ENCODE measurements at regions not wholly inside any gene's neighbourhood (a gene's known extent, or its start where the extent isn't known, plus 50 kb on each side); places are given as distances from the start of the nearest gene placed in this dataset.

DNA sequence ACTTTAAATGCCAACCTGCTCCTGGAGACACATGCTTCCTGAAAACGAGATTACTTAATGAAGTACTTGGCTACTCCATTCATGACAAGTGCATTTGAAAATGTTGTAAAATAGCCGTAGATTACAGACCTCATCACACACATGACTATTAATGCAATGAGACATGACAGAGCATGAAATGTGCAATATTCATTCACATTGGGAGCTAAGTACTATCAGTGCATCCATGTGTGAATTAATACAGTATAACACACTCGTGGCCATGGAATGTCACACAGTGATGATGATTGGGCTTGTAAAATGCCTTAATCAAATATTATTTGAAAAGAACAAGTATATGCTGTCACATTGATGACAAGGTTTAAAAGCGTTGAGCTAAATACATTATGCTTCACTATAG, 407.0 kb downstream of the AMY1C start:
- TF ChIP-seq POLR2A (IDR thresholded peaks at IDR 0.05): no peak
- TF ChIP-seq, protein P1, sequence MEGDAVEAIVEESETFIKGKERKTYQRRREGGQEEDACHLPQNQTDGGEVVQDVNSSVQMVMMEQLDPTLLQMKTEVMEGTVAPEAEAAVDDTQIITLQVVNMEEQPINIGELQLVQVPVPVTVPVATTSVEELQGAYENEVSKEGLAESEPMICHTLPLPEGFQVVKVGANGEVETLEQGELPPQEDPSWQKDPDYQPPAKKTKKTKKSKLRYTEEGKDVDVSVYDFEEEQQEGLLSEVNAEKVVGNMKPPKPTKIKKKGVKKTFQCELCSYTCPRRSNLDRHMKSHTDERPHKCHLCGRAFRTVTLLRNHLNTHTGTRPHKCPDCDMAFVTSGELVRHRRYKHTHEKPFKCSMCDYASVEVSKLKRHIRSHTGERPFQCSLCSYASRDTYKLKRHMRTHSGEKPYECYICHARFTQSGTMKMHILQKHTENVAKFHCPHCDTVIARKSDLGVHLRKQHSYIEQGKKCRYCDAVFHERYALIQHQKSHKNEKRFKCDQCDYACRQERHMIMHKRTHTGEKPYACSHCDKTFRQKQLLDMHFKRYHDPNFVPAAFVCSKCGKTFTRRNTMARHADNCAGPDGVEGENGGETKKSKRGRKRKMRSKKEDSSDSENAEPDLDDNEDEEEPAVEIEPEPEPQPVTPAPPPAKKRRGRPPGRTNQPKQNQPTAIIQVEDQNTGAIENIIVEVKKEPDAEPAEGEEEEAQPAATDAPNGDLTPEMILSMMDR (IDR thresholded peaks at IDR 0.05): no peak
- intact Hi-C loops (cut with DNase I; ENCODE audit: low total_unique reads): no loop called here
- Histone ChIP-seq H3K4me3 (no peak overlapping the region), H3K27ac (no peak overlapping the region), H3K4me1 (no peaks in the 10 kb centered on the region), H3K9me3 (no peaks in the 10 kb centered on the region), H3K36me3 (ENCODE audit: low read depth, missing control alignments) (no peaks in the 10 kb centered on the region), H3K27me3 (no peaks in the 10 kb centered on the region)
- 85 to 88% methylated on average over 4 of the region's 4 CpGs for WGBS, 2 donors
- no peak for DNase-seq

DNA sequence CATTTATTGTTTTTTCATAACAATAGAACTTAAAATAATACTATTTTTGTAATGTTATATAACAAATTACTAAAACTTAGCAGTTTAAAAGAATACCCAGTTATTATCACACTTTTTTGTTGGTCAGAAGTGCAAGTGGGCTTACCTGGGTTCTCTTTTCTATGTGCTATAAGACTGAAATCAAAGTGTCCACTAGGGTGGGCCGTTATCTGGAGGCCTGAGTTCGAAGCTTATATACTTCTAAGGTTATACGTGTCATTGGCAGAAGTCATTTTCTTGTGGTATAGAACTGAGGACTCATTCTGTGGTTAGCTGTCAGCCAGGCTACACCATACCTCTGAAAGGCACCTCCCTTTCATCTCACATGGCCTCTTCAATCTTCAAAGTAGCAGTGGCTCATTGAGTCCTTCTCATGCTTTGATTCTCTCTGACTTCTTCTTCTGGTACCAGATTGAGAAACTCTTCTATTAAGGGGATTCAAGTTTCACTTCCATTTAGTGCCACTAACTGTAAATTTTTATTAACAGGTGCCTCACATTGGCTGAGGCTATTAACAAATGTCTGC, 414.3 kb downstream of the AMY1C start:
- no peak overlapping the region for H3K4me3 ChIP-seq
- TF ChIP-seq, protein P1 (IDR thresholded peaks at IDR 0.05): no peak
- no peak for TF ChIP-seq POLR2A (IDR thresholded peaks at IDR 0.05)
- no peaks in the 10 kb centered on the region for H3K27me3 ChIP-seq
- DNase-seq: no peak
- no peaks in the 10 kb centered on the region for H3K36me3 ChIP-seq (ENCODE audit: low read depth, missing control alignments)
- no peaks in the 10 kb centered on the region for H3K9me3 ChIP-seq
- intact Hi-C loops (cut with DNase I; ENCODE audit: low total_unique reads): no loop called here
- no peak overlapping the region for H3K27ac ChIP-seq
- 83 to 86% methylated on average over 3 of the region's 3 CpGs for WGBS, 2 donors
- H3K4me1 ChIP-seq: no peaks in the 10 kb centered on the region

DNA sequence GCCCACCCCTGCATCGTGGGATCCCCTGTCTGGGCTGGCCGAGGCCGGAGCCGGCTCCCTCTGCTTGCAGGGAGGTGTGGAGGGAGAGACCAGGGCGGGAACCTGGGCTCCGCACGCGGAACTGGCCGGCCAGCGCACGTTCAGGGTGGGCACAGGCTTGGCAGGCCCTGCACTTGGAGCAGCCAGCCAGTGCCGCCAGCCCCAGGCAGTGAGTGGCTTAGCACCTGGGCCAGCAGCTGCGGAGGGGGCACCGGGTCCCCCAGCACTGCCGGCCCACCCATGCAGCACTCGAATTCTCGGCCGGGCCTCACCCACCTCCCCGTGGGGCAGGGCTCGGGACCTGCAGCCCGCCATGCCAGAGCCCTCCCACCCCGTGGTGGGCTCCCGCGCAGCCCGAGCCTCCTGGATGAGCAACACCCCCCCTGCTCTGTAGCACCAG, 422.6 kb downstream of the AMY1C start:
- Histone ChIP-seq H3K4me3 (peak overlapping the region; percentile 18 to 42), H3K27me3 (no peaks in the 10 kb centered on the region), H3K9me3 (no peaks in the 10 kb centered on the region), H3K36me3 (ENCODE audit: low read depth, missing control alignments) (no peaks in the 10 kb centered on the region), H3K27ac (no peak overlapping the region), H3K4me1 (no peaks in the 10 kb centered on the region)
- TF ChIP-seq POLR2A (IDR thresholded peaks at IDR 0.05): no peak
- TF ChIP-seq, protein P1 (IDR thresholded peaks at IDR 0.05): no peak
- 71 to 75% methylated on average over 11 of the region's 25 CpGs for WGBS, 2 donors
- intact Hi-C loops (cut with DNase I; ENCODE audit: low total_unique reads): no loop called here
- no peak for DNase-seq

DNA sequence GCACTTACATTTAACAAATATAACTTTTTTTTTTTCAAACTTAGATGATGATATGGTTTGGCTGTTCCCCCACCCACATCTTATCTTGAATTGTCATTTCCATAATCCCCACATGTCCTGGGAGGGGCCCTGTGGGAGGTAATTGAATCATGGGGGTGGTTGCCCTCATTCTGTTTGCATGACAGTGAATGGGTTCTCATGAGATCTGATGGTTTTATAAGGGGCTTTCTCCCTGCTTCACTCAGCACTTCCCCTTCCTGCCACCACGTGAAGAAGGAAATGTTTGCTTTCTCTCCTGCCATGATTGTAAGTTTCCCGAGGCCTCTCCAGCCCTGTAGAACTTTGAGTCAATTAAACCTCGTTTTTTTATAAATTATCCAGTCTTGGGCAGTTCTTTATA, 432.6 kb downstream of the AMY1C start:
- 59 to 62% methylated on average over 3 of the region's 3 CpGs for WGBS, 2 donors
- intact Hi-C loops (cut with DNase I; ENCODE audit: low total_unique reads): no loop called here
- H3K36me3 ChIP-seq (ENCODE audit: low read depth, missing control alignments): no peaks in the 10 kb centered on the region
- no peaks in the 10 kb centered on the region for H3K9me3 ChIP-seq
- no peaks in the 10 kb centered on the region for H3K4me1 ChIP-seq
- H3K27me3 ChIP-seq: no peaks in the 10 kb centered on the region
- no peak for TF ChIP-seq POLR2A (IDR thresholded peaks at IDR 0.05)
- TF ChIP-seq, protein P1 (IDR thresholded peaks at IDR 0.05): no peak
- no peak overlapping the region for H3K27ac ChIP-seq
- DNase-seq: no peak
- H3K4me3 ChIP-seq: no peak overlapping the region

DNA sequence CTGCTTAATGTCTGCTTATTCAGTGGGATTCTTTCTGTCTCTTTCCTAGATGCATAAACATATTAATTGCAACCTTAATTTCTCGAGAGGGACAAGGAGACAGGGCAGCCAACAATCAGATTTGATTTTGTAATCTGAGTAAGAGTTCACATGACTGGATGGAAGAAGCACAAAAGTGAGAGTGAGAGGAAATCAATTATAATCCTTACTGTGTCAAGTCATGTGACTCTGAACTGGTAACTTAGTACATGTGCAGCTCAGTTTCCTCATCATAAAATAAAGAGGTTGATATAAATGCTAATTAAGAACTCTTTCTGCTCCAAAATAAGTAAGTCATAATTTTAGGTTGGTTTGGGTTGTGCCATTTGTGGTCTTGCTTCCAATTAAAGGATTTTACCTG, 439.5 kb downstream of the AMY1C start:
- TF ChIP-seq POLR2A (IDR thresholded peaks at IDR 0.05): no peak
- TF ChIP-seq, protein P1 (IDR thresholded peaks at IDR 0.05): no peak
- Histone ChIP-seq H3K36me3 (ENCODE audit: low read depth, missing control alignments) (no peaks in the 10 kb centered on the region), H3K4me1 (no peaks in the 10 kb centered on the region), H3K27ac (no peak overlapping the region), H3K9me3 (no peaks in the 10 kb centered on the region), H3K4me3 (no peak overlapping the region), H3K27me3 (no peaks in the 10 kb centered on the region)
- intact Hi-C loops (cut with DNase I; ENCODE audit: low total_unique reads): no loop called here
- DNase-seq: no peak
- WGBS, 2 donors: 80 to 83% methylated on average over 1 of the region's 1 CpG

Data from testis (tissue), 2 donors.